HCT116 (cell line): ENCODE measurements at regions not wholly inside any gene's neighbourhood (a gene's known extent, or its start where the extent isn't known, plus 50 kb on each side); places are given as distances from the start of the nearest gene placed in this dataset. TPM values are rescaled to one million over a fixed set of nuclear protein-coding genes. Genes with fewer than 3 reads are reported as not detected.

Experiments
- ATAC-seq: fragments of 200-7000 bp; cut with Tn5 transposase; 2 replicates; pipeline ENCODE4 v1.9.1; 2020; ENCODE audit warnings: mild to moderate bottlenecking, moderate library complexity
- BruUV-seq: library from RNA; stranded (reverse); fragments of 400-500 nt; replicated peaks from 2 replicates; lab custom pipeline; 2021; lab: Mats Ljungman, UMichigan
- CTCF ChIA-PET: fragments of 300-600 bp; sonication (Branson Sonifier 250); formaldehyde crosslinking; loops from one replicate; lab custom pipeline; 2021; ENCODE audit warnings: antibody characterized with exemption; lab: Charles Lee
- POLR2A ChIA-PET: fragments of 300-600, 350-600 bp; sonication (Branson Sonifier 250); formaldehyde crosslinking; loops from one replicate; lab custom pipeline; 2021; ENCODE audit warnings: antibody characterized with exemption; lab: Charles Lee
- RAD21 ChIA-PET, 2 experiments: fragments of 300-600 bp; sonication (Branson Sonifier 250); formaldehyde crosslinking; loops; one replicate each; lab custom pipeline; 2023; ENCODE audit warnings: low total read pairs in 2 of 2; ENCODE audit not compliant: uncharacterized antibody in 2 of 2, unreplicated experiment in 2 of 2, low non-redundant PET in 1 of 2; lab: Charles Lee
- DNase-seq: peaks from one replicate; pipeline ENCODE4 v3.0.0-alpha.2; 2010; ENCODE audit warnings: low read depth, low spot score
- H2AFZ ChIP-seq: fragments of 200-600 bp; shearing (Covaris generic), sonication (generic); 2 replicates; pipeline ENCODE4 v1.6.1; 2017; ENCODE audit warnings: low read depth, mixed run types, mixed read lengths, antibody characterized with exemption, low read length; ENCODE audit not compliant: poor library complexity, severe bottlenecking
- H3K27ac ChIP-seq: 2 replicates; pipeline ENCODE4 v1.5.1; 2012; ENCODE audit warnings: low read depth, low read length
- H3K27me3 ChIP-seq: fragments of 200-600 bp; sonication (generic); 2 replicates; pipeline ENCODE4 v1.6.1; 2016; ENCODE audit warnings: mixed run types, low read length, mixed read lengths; ENCODE audit not compliant: insufficient read depth
- H3K36me3 ChIP-seq, 2 experiments: fragments of 200-500 bp in 1 of 2; fragments of 200-600 bp in 1 of 2; sonication (Bioruptor generic) in 1 of 2; sonication (generic) in 1 of 2; 2 replicates each; pipeline versions ENCODE4 v1.5.1 to v1.6.1; 2014 to 2016; ENCODE audit warnings: low read length in 2 of 2, inconsistent platforms in 1 of 2, mixed read lengths in 1 of 2, mixed run types in 1 of 2; ENCODE audit not compliant: insufficient read depth in 2 of 2, control insufficient read depth in 1 of 2
- H3K4me1 ChIP-seq, 2 experiments: fragments of 200-600 bp in 1 of 2; sonication (generic) in 1 of 2; 2 replicates each; pipeline versions ENCODE4 v1.5.1 to v1.6.1; 2012 to 2017; ENCODE audit warnings: low read length in 2 of 2, inconsistent platforms in 1 of 2, mild to moderate bottlenecking in 1 of 2, mixed read lengths in 1 of 2, mixed run types in 1 of 2, moderate library complexity in 1 of 2; ENCODE audit not compliant: insufficient read depth in 2 of 2, control insufficient read depth in 1 of 2
- H3K4me2 ChIP-seq: fragments of 200-600 bp; sonication (generic); 2 replicates; pipeline ENCODE4 v1.6.1; 2017; ENCODE audit warnings: mixed run types, low read length, mixed read lengths
- H3K4me3 ChIP-seq, 2 experiments: fragments of 200-600 bp in 1 of 2; sonication (generic) in 1 of 2; replicated peaks in 1 of 2; 2 replicates each; pipeline ENCODE4 v1.5.1; 2011 to 2016; ENCODE audit warnings: low read length in 2 of 2, control low read depth in 1 of 2, low read depth in 1 of 2, mild to moderate bottlenecking in 1 of 2, mixed read lengths in 1 of 2, mixed run types in 1 of 2
- H3K79me2 ChIP-seq: fragments of 200-600 bp; sonication (generic); 2 replicates; pipeline ENCODE4 v1.6.1; 2017; ENCODE audit warnings: mild to moderate bottlenecking, mixed run types, low read length, moderate library complexity, mixed read lengths; ENCODE audit not compliant: insufficient read depth
- H3K9ac ChIP-seq: fragments of 200-600 bp; sonication (generic); 2 replicates; pipeline ENCODE4 v1.6.1; 2016; ENCODE audit warnings: low read length, mixed read lengths
- H3K9me2 ChIP-seq: fragments of 200-600 bp; sonication (generic), shearing (Covaris generic); 2 replicates; pipeline ENCODE4 v1.6.1; 2017; ENCODE audit warnings: mixed run types, mild to moderate bottlenecking, moderate library complexity; ENCODE audit not compliant: insufficient read depth
- H3K9me3 ChIP-seq, 2 experiments: fragments of 200-500 bp in 1 of 2; fragments of 200-600 bp in 1 of 2; sonication (Bioruptor generic) in 1 of 2; sonication (generic) in 1 of 2; 2 replicates each; pipeline ENCODE4 v1.6.1; 2014 to 2017; ENCODE audit warnings: low read length in 2 of 2, mixed read lengths in 2 of 2, inconsistent platforms in 1 of 2, low read depth in 1 of 2, mild to moderate bottlenecking in 1 of 2, mixed run types in 1 of 2, moderate library complexity in 1 of 2; ENCODE audit not compliant: control insufficient read depth in 1 of 2, insufficient read depth in 1 of 2
- H4K20me1 ChIP-seq: fragments of 200-600 bp; sonication (generic), shearing (Covaris generic); 2 replicates; pipeline ENCODE4 v1.6.1; 2017; ENCODE audit warnings: mixed run types, mild to moderate bottlenecking, moderate library complexity; ENCODE audit not compliant: insufficient read depth
- CBX3 ChIP-seq: IDR thresholded peaks from 2 replicates; pipeline ENCODE4 v1.6.1; 2012; ENCODE audit warnings: low read depth
- CEBPB ChIP-seq: IDR thresholded peaks from 2 replicates; pipeline ENCODE4 v1.6.1; 2012; ENCODE audit warnings: low read depth
- EZH2 ChIP-seq: fragments of 200-600 bp; sonication (generic); IDR thresholded peaks from 2 replicates; pipeline ENCODE4 v1.6.1; 2017; ENCODE audit warnings: antibody characterized with exemption, mixed run types
- EZH2phosphoT487 ChIP-seq: fragments of 200-600 bp; IDR thresholded peaks from 2 replicates; pipeline ENCODE4 v1.6.1; 2018; ENCODE audit warnings: antibody characterized with exemption, borderline replicate concordance
- FOSL1 ChIP-seq: IDR thresholded peaks from 2 replicates; pipeline ENCODE4 v1.6.1; 2012; ENCODE audit warnings: low read depth
- POLR2AphosphoS5 ChIP-seq: IDR thresholded peaks from 2 replicates; pipeline ENCODE4 v1.6.1; 2011; ENCODE audit warnings: mild to moderate bottlenecking, low read depth, low read length, moderate library complexity
- SP1 ChIP-seq: IDR thresholded peaks from 2 replicates; pipeline ENCODE4 v1.6.1; 2012; ENCODE audit warnings: low read depth
- YY1 ChIP-seq: IDR thresholded peaks from 2 replicates; pipeline ENCODE4 v1.6.1; 2011; ENCODE audit warnings: low read length, low read depth, moderate library complexity, mild to moderate bottlenecking; ENCODE audit not compliant: insufficient replicate concordance; ENCODE audit errors: extremely low read depth
- ZNF274 ChIP-seq: fragments of 200-500 bp; sonication (Bioruptor generic); IDR thresholded peaks from 2 replicates; pipeline ENCODE4 v1.6.1; 2014; ENCODE audit warnings: mild to moderate bottlenecking, low read depth, low read length, inconsistent platforms
- intact Hi-C: fragments of 100-400 bp; cut with micrococcal nuclease; formaldehyde crosslinking; loops from 2 replicates; pipeline ENCODE4 v1.10.0; 2022
- microRNA-seq: library from miRNA; unstranded; fragments of <30 nt; microRNA quantifications from one replicate; pipeline ENCODE4, GENCODE V29; 2016; ENCODE audit warnings: borderline number of aligned reads
- TF ChIP-seq, protein P1 (sequence below): IDR thresholded peaks from 2 replicates; pipeline ENCODE4 v1.6.1; 2012; ENCODE audit warnings: low read depth

- intact Hi-C loops, result no loop called here
- Histone ChIP-seq H3K4me3 (no peak overlapping the region), H3K79me2 (no peaks in the 10 kb centered on the region), H3K9me3 (no peaks in the 10 kb centered on the region), H3K4me2 (no peak overlapping the region), H3K27ac (no peak overlapping the region), H2AFZ (no peak overlapping the region), H3K9ac (no peak overlapping the region), H3K4me1 (no peaks in the 10 kb centered on the region), H3K36me3 (no peaks in the 10 kb centered on the region), H4K20me1 (no peaks in the 10 kb centered on the region), H3K9me2 (no peaks in the 10 kb centered on the region), H3K27me3 (peaks cover 17% of the 10 kb centered on the region; the same call in 1 of the 2 replicates)
- TF ChIP-seq FOSL1 (no peak), ZNF274 (no peak), EZH2phosphoT487 (no peak), SP1 (no peak), EZH2 (no peak), CEBPB (no peak), CBX3 (no peak), YY1 (no peak), POLR2AphosphoS5 (no peak)
- TF ChIP-seq, protein P1, sequence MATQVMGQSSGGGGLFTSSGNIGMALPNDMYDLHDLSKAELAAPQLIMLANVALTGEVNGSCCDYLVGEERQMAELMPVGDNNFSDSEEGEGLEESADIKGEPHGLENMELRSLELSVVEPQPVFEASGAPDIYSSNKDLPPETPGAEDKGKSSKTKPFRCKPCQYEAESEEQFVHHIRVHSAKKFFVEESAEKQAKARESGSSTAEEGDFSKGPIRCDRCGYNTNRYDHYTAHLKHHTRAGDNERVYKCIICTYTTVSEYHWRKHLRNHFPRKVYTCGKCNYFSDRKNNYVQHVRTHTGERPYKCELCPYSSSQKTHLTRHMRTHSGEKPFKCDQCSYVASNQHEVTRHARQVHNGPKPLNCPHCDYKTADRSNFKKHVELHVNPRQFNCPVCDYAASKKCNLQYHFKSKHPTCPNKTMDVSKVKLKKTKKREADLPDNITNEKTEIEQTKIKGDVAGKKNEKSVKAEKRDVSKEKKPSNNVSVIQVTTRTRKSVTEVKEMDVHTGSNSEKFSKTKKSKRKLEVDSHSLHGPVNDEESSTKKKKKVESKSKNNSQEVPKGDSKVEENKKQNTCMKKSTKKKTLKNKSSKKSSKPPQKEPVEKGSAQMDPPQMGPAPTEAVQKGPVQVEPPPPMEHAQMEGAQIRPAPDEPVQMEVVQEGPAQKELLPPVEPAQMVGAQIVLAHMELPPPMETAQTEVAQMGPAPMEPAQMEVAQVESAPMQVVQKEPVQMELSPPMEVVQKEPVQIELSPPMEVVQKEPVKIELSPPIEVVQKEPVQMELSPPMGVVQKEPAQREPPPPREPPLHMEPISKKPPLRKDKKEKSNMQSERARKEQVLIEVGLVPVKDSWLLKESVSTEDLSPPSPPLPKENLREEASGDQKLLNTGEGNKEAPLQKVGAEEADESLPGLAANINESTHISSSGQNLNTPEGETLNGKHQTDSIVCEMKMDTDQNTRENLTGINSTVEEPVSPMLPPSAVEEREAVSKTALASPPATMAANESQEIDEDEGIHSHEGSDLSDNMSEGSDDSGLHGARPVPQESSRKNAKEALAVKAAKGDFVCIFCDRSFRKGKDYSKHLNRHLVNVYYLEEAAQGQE, result no peak
- ChIA-PET CTCF (interaction anchor here (2.7 kb wide), 1 partner anchor 16 kb away, joined by 12 read pairs; no protein-coding TSS in a partner anchor), POLR2A (no interaction called here), RAD21 (no interaction called here)
- no peak for DNase-seq
- ATAC-seq, result no peak
- no TSS peak for BruUV-seq
Measured at GRCh38 chr17:77908501-77908900, 50.0 kb upstream of the TNRC6C start.

Small RNA genes in the stretch of these regions (microRNA-seq; reads per million reads assigned to microRNA genes)
- not detected for gene MIR4316
